T-helper 22 cell (primary cell): ENCODE measurements at regions not wholly inside any gene's neighbourhood (a gene's known extent, or its start where the extent isn't known, plus 50 kb on each side); places are given as distances from the start of the nearest gene placed in this dataset.
"Not testable (repeated sequence)": the region's sequence is repeated elsewhere in the genome, so short reads cannot be mapped to it uniquely, and the experiment has no call there.

ENCODE experiments used
- DNase-seq: peaks from one replicate; pipeline ENCODE4 v3.0.0-alpha.2; 2020; ENCODE audit warnings: low read depth

DNA sequence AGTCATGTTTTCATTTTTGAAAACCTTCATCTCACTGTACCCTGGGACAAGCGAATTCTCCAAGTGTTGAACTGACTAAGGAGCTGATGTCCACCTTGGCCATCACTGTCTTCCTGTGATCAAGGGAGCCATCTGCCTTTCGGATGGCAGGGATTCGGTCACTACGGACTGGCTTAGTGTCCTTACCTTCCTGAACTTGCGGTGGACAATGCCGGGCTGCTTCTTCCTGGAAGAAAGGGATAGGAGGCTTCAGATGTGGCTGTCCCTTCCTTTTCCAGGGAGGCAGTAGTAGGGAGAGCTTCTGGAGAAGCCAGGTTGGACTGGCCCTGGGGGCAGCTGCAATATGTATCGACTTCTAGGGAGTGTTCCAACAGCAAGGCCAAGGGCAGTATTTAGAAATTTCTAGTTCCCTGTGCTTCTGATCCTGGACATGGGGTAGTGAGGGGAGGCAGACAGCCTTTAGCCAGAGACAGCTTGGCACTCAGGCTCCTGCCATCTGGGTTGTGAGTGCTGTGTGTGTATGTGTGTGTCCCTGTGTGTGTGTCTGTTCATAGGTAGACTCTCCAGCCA is 114.6 kb downstream of the IER5 start:
- no peak for DNase-seq

DNA sequence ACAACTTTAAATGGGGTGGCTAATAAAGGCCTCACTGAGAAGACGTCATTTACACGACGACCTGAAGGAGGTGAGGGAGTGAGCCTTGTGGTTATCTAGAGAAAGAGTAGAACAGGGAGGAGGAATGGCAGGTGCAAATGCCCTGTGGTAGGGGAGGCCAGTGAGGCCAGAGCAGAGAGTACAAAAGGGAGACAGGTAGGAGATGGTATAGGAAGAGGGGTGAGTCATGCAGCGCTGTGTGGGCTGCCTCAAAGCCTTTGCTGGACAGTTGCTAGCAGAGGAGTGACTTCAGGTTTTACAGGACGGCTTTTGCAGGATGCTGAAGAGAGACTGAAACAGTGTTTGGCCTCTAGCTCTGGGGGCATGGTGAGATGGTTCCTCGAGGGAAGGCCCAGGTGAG is 116.0 kb downstream of the IER5 start:
- no peak for DNase-seq

DNA sequence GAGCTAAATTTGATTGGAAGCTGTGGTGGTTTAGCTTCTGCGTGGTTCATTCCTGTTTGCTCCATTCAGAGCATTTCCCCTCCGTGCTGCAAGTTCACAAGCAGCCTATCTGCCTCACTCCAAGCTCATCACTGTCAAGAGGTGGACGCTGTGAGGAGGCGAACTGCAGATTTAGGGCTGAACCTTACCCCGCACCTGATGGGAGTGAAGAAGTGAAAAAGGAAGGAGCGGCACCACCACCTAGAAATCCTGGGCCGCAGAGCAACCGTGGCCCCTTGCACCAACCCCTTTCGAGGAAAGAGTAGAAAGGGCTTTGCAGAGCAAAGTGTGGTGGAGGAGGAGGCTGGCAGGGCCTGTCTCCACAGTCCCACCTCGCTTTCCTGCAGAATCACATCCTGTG is 117.4 kb downstream of the IER5 start:
- no peak for DNase-seq

DNA sequence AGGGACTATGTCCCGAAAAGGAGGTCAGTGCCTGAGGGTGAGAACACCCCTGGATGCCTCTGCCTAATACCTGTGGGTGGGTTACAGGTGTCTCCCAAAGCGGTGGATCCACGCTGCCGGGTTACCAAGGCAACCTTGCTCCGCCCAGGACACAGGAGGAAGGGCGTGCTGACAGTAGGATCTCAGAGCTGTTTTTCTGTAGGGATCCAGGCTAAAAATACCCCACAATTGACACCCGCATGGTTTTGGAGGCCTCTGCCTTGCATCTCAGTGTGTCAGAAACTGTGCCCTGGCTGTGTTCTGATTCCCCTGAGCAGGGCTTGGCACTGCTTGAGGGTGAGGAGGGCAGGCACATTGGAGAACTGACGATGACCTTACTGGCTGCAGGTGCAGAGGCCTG is 118.0 kb downstream of the IER5 start:
- no peak for DNase-seq

DNA sequence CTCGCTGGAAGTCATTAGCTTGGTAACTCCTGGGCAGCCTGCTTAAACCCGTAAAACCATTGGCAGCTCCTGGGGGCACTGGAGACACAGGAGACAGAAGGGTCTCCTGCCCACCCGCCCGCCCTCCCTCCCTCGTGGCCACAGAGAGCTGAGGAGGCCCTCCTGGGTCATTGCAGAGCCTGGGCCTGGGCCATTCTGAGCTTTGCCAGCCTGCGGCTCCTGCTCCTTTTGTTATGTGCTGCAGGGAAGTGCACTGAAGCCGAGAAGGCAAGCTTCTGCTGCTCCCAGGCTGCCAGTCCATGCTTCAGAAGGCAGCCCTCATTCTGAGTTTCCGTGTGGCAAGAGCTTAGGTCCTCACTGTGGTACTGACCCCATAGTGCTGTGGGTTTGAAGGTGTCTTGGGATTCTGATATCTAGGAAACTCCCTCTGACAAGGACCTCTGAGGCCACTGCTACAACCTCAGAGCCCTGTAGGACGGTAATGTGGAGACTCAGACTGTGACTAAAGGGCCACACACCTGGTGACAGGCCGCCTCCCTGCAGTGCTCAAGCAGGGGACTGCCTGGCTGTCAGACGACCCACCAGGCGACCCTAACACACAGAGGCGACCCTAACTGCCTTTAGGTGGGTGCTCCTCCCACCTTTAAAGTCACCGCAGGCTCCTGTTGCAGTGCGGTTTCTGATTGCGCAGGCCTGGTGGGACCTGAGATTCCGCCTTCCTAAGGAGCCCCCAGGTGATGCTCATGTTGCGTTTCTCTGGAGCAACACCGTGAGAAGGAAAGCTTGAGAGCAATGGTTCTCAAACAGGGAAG is 118.7 kb downstream of the IER5 start:
- no peak for DNase-seq

DNA sequence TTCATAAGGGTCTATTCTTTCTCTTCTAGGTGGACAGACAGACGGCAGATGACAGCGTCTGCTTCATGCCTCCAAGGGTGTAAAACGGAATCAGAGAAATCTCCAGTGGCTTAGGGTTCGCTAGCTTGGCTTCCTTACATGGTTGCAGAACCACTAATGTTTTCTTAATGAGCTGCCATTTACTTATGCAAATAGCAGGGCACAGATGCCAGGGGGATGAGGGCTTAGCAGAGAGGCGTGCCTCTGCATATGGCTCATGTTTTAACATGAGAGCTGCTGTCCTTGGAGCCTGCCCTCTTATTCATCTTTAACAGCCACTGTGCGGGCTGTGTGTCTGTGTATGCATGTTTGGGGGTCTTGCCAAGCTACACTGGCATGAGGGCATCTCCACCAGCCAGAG is 119.6 kb downstream of the IER5 start:
- DNase-seq, result no peak

DNA sequence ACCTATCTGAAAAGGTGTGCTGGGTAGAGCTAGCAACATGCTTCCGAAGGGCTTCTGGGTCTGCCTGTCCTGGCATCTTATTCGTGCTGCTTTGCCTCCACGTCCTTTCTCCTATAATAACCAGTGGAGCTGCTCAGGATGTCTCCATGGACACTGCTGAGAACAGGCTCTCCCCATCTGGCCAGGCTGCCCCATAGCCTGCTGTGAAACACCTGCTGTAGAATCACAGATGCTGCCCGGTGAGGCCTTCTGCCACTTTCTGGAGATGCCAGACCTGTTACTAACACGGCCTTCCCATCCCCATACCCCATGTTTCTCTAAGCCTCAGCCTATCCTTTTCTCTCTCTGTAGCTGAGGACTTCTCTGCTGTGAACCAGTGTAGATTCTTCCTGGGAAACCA is 120.5 kb downstream of the IER5 start:
- no peak for DNase-seq

DNA sequence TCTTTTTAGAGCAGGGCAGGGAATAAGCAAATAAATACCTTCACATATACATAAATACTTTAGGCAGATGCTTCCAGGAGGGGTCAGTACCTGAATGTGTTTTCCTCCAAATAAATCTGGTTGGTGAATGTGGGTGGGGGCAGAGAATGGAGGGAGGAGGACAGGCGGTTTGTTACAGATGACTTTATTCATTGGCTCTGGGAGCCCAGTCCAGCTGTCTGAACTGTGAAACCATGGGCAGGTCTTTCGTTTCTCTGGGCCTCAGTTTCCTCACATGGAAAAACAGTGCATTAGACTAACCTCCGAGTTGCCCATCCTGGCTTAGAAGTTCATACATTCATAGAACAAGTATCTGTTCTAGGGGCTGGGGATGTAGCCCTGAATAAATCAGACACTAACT is 124.6 kb downstream of the IER5 start:
- no peak for DNase-seq

DNA sequence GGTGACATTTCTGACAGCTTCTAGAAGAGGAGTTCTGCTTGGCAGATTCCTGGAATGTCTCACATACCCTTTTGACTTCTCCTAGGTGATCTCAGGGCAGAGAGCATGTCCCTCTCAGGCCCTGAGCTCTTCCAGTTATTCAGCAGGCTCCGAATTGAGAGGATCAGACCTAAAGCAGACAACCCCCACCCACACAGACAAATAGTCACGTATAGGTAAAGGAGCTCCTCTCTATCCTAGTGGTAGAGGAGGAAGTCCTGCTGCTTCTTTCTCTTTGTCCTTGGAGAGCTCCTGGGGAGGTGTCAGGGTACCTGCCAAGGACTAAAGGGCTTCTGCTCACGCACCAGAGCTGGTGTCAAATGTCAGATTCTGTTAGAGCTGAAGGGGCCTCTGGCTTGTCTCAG is 128.1 kb downstream of the IER5 start:
- DNase-seq, result no peak

DNA sequence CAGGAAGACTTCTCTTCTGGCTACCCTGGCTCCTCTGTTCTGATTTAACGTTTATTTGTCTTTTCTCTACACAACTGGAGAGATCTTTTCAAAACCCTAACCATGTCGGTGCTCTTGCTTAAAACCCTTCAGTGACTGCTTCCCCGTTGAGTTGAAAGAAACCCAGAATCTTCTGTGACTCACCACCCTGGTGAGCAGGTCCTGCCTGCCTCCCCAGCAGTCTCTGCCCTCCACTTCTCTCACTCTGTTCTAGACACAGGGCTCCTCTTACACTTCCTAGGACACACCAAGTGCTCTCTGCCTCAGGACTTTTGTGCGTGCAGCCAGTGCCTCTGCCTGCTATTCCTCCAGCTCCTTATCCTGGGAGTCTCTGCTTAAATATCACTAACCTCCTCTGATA is 131.4 kb downstream of the IER5 start:
- no peak for DNase-seq

DNA sequence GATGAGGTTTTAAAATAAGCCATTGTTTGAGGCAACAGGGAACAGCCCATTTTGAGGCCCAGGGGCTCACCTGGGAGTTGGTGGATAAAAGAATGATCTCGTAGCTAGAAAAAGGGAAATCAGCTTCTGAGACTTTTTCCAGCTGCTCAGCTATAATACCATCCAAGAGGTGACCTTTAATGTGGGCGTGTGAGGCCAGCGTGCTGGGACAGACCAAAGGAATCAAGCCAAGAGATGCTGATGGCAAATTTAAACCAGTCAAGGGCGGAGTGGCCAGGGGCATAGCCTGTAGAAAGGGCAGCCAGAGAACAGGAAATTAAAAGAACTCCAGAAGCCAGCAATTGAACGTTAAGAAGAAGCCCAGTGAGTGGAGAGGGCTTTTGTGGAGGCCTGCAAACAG is 132.6 kb downstream of the IER5 start:
- DNase-seq, result no peak

DNA sequence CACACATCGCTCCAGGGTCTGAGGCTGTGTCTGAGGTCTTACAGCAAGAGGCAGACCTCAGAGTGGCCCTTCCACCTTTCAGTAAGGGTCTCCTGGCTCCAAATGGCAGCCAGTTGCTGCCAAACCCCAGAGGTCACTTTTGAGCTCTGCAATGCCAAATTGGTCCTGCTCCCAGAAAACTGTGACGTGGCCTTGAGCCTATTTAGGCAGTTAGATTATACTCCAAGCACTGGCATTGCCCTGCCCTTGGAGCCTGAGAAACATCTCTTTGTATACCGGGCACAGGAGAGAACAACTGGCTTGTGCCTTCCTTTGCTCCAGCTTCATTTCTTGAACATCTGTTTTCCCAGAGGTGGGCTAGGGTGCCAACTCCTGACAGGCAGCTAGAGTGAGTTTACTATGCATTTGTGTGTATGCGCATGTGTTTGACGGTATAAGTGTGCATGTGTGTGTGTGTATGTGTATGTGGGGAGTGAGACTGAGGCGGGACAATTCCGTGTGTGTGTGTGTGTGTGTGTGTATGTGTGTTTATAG is 134.5 kb downstream of the IER5 start:
- no peak for DNase-seq

DNA sequence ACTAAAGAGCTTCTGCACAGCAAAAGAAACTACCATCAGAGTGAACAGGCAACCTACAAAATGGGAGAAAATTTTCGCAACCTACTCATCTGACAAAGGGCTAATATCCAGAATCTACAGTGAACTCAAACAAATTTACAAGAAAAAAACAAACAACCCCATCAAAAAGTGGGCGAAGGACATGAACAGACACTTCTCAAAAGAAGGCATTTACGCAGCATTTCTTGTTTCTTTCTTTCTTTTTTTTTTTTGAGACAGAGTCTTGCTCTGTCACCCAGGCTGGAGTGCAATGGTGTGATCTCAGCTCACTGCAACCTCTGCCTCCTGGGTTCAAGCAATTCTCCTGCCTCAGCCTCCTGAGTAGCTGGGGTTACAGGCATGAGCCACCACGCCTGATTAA is 138.2 kb downstream of the IER5 start:
- not testable (repeated sequence) for DNase-seq

DNA sequence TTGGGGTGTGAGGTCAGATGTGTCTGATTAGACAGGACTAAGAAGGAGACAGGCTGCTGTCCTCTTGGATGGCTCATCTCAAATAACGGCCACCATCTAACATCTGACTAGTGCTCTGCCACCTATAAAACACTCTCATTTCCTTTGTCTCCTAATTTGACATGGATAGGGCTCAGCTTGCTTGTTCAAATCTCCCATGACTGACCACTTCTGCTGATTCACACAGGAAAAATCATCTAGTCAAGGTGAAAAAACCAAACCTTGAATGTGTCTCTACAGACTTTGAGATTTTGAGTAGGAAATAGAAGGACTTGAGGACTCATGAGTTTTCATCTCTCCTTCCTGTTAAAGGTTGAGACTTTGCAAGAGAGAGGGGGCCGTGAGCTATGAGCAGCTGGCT is 150.6 kb downstream of the IER5 start:
- no peak for DNase-seq

DNA sequence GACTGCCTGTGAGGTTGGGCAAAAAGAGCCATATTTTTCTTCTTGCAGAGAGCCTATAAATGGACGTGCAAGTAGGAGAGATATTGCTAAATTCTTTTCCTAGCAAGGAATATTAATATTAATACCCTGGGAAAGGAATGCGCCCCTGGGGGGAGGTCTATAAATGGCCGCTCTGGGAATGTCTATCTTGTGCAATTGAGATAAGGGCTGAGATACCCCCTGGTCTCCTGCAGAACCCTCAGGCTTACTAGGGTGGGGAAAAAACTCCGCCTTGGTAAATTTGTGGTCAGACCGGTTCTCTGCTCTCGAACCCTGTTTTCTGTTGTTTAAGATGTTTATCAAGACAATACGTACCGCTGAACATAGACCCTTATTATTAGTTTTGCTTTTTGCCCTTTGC is 157.8 kb downstream of the IER5 start:
- not testable (repeated sequence) for DNase-seq

DNA sequence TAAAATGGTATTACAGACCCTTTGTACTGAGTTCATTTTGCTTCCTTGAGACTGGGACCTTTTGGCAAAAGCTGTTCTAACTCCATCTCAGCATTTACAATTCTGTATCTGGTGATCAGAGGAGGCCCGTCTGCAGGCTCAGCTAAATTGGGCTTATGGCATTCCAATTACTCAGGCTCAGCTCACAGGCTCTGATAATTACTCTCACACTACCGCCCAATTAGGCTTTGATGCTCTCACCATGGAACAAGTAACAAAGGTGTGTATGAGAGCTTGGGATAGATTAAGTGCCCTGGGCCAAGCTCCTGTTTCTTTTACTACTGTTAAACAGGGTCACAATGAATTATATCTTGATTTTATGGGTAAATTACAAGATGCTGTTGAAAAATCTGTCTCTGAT is 159.9 kb downstream of the IER5 start:
- DNase-seq, result not testable (repeated sequence)

DNA sequence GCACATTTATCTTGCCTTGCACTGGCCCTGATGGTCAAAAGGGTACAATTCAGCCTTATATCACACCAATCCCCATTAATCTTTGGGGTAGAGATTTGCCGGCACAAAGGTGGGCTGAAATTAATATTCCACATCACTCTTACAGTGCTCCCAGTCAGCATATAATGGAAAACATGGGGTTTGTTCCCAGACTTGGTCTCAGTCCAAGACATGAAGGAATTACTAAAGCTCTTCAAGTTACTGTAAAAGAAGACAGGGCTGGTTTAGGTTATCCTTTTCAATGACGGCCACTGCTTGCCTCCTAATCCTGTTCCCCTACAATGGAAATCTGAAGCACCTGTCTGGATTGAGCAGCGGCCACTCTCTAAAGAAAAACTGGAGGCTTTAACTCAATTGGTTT is 160.7 kb downstream of the IER5 start:
- DNase-seq, result no peak

DNA sequence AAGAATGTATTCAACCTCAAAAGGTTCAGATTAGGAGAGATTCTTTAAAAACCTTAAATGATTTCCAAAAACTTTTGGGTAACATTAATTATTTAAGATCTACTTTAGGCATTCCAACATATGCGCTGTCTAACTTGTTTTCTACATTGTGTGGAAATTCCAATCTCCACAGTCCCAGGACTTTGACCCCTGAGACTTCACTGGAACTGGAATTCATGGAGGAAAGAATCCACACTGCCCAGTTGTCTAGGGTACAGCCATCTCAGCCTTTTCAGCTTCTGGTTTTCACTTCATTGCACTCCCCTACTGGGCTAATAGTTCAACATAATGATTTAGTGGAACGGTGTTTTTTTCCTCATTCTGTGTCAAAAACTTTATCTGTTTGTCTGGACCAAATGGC is 161.5 kb downstream of the IER5 start:
- no peak for DNase-seq

DNA sequence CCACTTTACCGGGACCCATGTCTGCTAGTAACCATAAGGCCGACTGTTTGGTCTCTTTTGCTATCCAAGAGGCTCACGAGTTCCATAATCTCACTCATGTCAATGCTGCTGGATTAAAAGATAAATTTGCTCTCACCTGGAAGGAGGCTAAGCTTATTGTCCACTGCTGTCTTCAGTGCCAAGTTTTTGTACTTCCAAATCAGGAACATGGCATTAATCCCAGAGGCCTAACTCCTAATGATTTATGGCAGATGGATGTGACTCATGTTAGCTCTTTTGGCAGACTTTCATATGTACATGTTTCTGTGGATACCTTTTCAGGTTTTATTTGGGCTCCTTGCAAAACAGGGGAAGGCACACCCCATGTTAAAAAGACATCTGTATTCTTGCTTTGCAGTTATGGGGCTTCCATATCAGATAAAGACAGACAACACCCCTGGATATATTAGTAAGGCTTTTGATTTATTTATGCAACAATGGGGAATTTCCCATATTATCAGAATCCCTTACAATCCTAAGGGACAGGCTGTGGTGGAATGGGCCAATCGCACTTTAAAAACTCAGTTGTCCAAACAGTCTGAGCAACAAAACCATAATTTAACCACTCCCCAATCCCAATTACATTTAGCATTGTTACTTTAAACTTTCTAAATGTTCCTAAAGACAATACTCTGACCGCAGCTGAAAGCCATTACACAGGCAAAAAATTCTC is 162.7 kb downstream of the IER5 start:
- DNase-seq, result no peak

DNA sequence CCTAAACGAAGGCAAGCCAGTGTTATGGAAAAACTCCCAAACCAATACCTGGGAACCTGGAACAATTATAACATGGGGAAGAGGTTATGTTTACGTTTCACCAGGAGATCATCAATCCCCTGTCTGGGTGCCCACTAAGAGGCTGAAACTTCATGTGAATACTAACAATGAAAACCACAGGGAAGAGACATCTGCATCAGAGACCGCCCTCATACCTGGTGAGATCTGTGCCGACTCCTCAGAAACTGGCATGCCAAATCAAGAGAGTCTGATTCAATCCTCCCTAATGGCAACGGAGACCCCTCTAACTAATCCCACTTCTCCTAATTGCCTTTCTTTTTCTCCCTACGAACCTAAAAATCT is 163.2 kb downstream of the IER5 start:
- DNase-seq, result no peak

DNA sequence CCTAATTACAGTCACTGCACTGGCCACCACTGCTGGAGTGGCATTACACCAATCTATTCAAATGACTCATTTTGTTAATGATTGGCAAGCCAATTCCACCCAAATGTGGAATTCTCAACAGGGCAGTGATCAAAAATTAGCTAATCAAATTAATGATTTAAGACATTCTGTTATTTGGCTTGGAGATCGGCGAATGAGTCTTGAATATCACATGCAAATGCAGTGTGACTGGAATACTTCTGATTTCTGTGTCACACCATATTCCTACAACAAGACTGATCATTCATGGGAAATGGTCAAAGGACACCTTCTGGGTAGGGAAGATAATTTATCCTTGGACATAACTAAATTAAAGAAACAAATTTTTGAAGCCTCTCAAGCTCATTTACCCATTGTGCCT is 165.1 kb downstream of the IER5 start:
- not testable (repeated sequence) for DNase-seq

DNA sequence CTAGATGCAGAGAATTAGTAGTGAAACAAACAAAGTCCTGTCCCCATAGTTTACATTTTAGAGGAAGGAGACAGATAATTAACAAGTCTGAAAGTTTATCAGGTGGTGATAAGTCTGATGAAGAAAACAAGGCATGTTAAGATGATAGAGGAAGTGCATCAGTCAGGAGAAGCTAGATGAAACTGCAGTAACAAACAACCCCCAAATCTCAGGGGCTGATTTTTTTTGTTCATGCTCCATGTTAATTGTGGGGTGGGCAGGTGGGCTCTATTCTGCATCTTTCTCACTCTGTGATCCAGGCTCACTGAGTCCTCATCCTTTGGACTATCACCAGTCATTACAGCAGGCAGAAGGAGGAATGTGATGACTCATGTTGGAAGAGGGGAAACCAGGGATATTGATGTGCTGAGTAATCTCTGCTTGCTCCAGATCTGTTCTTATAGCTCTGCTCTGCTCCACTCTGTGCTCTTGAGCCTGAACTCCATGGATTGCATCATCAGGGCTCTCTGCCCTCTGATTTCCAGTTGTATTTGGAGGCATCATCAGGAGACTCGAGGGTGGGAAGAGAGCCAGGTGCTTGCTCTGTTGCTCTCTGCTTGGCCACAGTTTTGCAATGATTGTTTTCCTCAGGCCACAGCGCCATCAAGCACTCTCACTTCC is 166.9 kb downstream of the IER5 start:
- DNase-seq, result no peak

DNA sequence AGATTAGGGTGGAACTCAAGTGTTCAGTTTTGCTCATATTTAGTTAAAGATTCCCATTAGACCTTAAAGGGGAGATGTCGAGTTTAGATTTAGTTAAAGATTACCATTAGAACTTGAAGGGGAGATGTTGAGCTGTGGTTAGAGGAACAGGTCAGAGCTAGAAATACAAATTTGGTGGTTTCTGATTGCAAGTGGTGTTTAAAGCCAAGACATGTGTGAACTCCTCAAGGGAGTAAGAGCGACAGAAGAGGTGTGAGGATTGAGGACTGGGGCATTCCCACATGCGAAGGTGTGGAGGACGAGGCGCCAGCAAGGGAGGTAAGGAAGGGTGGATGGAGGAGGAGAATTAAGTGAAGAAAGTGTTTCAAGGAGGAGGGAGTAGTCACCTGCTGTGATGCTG is 168.6 kb downstream of the IER5 start:
- no peak for DNase-seq
